Tibial nerve (tissue), 4 donors: ENCODE measurements at regions not wholly inside any gene's neighbourhood (a gene's known extent, or its start where the extent isn't known, plus 50 kb on each side); places are given as distances from the start of the nearest gene placed in this dataset.

Experiments used
- CTCF ChIP-seq, 5 experiments: fragments of 200-600 bp in 3 of 5; fragments of 450-650 bp in 2 of 5; sonication (generic) in 3 of 5; IDR thresholded peaks; one replicate each; pipeline ENCODE4 v1.5.1; 2016 to 2019; ENCODE audit warnings: antibody characterized with exemption in 5 of 5, mild to moderate bottlenecking in 3 of 5, moderate library complexity in 2 of 5
- EP300 ChIP-seq, 2 donors: sonication (generic); formaldehyde crosslinking; IDR thresholded peaks; one replicate each; pipeline ENCODE4 v1.6.1; 2017; ENCODE audit warnings: antibody characterized with exemption in 2 of 2, mild to moderate bottlenecking in 1 of 2

GRCh38 chr6:99148761-99149160 lies 200.7 kb downstream of the FAXC start:
- TF ChIP-seq EP300 (IDR thresholded peaks at IDR 0.05) (no peak), CTCF (IDR thresholded peaks at IDR 0.05) (no peak)
